ENCODE measurements at regions not wholly inside any gene's neighbourhood (a gene's known extent, or its start where the extent isn't known, plus 50 kb on each side); places are given as distances from the start of the nearest gene placed in this dataset.

DNA sequence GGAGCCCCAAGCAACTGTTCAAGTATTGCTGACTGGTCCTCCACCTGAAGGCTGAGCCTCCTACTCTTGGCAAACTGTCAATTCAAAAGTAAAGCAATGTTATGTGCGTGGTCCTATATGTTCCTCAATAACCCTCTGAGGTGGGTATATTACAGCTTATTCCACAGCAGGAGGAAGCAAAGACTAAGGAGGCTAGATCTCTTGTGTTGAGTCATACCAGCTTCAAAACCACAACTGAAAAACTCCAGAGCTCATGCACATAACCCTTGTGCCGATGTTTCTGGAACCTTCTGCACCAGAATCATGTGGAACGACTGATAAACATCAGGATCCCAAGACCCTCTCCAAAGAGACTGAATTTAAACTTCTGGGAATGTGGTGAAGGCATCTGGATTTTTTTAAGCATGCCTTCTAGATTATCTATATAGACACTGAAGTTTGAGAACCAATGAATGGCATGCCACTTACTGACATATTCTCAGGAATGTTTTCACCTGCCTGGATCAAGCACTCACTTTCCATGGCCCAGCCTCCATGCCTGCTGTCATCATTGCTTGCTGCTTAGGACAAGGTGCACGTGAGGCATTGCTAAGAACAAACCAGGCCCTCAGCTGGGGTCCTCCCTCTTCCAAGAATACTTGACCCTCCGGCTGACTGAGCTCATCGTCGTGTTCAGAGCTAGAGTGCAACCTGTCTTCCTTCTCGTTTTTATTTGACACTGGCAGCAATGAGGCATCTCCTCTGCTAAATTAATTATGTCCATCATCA is 194.7 kb downstream of the BCL11B start:
- FAIRE-seq (no peak), DNase-seq (ENCODE audit: insufficient read length, low spot score) (no peak)
- TF ChIP-seq, protein P1, sequence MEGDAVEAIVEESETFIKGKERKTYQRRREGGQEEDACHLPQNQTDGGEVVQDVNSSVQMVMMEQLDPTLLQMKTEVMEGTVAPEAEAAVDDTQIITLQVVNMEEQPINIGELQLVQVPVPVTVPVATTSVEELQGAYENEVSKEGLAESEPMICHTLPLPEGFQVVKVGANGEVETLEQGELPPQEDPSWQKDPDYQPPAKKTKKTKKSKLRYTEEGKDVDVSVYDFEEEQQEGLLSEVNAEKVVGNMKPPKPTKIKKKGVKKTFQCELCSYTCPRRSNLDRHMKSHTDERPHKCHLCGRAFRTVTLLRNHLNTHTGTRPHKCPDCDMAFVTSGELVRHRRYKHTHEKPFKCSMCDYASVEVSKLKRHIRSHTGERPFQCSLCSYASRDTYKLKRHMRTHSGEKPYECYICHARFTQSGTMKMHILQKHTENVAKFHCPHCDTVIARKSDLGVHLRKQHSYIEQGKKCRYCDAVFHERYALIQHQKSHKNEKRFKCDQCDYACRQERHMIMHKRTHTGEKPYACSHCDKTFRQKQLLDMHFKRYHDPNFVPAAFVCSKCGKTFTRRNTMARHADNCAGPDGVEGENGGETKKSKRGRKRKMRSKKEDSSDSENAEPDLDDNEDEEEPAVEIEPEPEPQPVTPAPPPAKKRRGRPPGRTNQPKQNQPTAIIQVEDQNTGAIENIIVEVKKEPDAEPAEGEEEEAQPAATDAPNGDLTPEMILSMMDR (IDR thresholded peaks at IDR 0.05; ENCODE audit: insufficient read depth, missing control alignments), result no peak

DNA sequence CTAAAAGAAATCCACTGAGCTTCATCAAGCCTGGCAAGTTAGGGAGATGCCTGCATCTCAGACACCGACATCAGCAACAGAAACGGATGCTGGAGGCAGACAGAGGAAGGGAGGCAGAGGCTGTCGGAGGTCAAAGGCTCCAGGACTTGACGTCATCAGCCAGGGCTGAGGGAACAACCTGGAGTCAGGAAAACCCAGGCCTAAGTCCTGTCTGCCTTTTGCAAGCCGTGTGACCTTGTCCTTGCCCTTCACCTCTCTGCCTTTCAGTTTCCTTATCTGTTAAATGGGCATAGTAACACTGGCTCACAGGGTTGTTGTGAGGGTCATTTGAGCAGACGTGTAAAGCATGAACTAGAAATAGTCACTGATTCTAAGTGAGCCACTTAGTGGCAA is 194.2 kb downstream of the BCL11B start:
- TF ChIP-seq, protein P1 (IDR thresholded peaks at IDR 0.05; ENCODE audit: insufficient read depth, missing control alignments), result no peak
- FAIRE-seq (no peak), DNase-seq (ENCODE audit: insufficient read length, low spot score) (no peak)

DNA sequence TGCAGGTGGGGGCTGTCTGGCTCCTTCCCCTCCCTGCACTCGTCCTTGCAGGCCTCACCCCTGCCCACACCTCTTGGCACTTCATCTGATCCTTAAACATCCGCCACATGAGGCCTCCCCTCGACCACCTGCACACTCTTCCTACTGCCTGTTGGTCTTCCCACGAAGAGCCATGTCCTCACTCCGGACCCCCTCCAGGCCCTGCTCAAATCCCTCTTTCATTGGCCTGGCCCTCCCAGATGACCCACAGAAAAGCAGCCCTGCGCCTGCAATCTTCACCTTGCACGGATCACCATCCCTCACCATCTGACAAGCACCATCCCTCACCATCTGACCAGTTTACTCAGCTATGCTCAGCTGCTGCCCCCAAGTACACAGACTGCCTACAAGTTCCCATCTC is 193.6 kb downstream of the BCL11B start:
- no peak for DNase-seq (ENCODE audit: insufficient read length, low spot score)
- FAIRE-seq, result no peak
- TF ChIP-seq, protein P1 (IDR thresholded peaks at IDR 0.05; ENCODE audit: insufficient read depth, missing control alignments), result no peak

DNA sequence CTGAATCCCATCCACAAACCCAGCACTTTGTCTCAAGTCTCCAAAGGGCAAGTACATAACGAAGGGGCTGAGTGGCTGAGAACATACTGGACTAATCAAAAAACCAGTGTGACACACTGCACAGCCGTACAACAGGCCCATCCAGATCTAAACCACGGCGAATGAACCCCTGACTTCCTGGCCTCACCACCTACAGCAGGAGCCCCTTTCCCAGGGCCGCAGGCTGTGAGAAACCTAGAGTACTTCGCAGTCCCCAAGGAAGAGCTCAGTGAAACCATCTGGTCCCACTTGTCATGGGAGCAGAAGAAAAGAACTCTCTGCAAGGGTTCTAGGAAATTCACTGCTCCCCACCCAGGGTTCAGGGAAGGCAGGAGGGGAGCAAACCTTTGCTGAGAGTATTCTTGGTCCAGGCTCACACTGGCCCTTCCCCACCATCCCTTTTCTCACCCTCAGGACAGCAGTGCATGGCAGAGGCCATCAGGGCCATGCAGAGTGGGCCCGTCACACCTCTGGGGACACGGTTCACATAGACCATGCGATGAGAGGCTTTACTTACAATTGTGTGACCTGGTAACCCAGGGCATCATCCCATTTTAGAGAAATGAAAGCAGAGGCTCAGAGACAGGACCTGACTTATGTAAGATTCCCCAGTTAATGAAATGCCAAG is 192.8 kb downstream of the BCL11B start:
- FAIRE-seq, result no peak
- TF ChIP-seq, protein P1 (IDR thresholded peaks at IDR 0.05; ENCODE audit: insufficient read depth, missing control alignments), result no peak
- no peak for DNase-seq (ENCODE audit: insufficient read length, low spot score)

DNA sequence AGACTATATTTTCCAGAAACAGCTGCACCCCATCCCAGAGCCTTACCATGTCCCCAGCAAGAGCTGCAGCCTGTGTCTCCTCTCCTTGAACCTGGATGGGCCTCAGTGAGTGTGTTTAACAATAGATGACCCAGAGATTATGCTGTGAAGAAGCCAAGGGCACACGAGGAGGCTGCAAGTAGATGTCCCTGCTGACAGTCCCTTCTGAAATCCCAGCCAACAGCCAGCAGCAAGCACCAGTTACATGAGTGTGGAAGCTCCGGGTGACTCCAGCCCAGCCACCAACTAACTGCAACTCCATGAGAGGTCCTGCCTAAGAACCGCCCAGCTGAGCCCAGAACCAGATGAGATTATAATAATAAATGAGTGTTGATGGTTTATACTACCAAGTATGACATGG is 191.7 kb downstream of the BCL11B start:
- FAIRE-seq, result no peak
- DNase-seq (ENCODE audit: insufficient read length, low spot score), result no peak
- TF ChIP-seq, protein P1 (IDR thresholded peaks at IDR 0.05; ENCODE audit: insufficient read depth, missing control alignments), result no peak

DNA sequence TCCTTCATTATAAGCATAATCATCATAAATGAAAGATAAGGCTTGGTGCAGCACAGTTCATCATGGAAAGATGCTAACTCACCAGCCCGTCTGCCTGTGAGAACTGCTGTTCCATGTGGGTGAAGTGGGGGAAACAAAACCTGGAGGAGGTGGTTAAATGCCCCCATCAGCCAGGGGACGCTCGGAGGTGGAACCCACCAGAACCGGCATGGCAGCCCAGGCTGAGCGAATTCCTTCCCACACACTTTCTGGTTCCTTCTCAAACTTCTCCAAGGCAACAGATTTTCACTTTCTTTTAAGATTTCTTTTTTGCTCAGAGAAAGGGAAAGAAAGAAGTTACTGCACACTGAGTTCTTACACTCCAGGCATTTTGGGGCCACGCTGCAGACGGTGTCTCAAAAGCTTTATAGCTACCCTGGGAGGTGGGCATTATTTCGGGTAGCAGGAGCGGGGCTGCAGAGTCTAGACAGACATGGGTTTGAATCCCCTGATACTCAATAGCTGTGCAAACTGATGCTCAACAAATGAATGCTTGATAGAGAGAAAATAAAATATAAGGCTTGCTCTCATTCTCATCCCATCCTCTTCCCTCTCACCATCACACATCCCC is 190.7 kb downstream of the BCL11B start:
- TF ChIP-seq, protein P1 (IDR thresholded peaks at IDR 0.05; ENCODE audit: insufficient read depth, missing control alignments), result no peak
- no peak for DNase-seq (ENCODE audit: insufficient read length, low spot score)
- no peak for FAIRE-seq

DNA sequence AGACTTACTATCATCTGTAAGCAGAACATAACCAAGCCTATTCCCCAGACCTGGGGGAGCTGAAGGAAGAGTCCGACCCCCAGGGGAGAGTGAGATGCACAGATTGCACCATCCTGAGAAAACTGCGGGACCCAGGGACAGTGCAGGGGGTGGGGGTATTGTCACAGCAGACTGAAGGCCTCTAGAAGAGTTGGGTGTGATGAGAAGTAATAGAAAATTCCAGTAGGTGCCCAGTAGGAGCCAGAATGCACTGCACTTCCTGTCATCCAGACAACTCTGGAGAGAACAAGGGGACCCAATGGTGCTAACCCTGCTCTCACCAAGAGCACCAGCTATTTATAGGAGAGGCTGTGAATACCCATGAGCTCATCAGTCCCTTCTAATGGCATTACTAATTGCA is 190.1 kb downstream of the BCL11B start:
- FAIRE-seq (no peak), DNase-seq (ENCODE audit: insufficient read length, low spot score) (no peak)
- TF ChIP-seq, protein P1 (IDR thresholded peaks at IDR 0.05; ENCODE audit: insufficient read depth, missing control alignments), result no peak
